ENCODE measurements at regions not wholly inside any gene's neighbourhood (a gene's known extent, or its start where the extent isn't known, plus 50 kb on each side); places are given as distances from the start of the nearest gene placed in this dataset.

DNA sequence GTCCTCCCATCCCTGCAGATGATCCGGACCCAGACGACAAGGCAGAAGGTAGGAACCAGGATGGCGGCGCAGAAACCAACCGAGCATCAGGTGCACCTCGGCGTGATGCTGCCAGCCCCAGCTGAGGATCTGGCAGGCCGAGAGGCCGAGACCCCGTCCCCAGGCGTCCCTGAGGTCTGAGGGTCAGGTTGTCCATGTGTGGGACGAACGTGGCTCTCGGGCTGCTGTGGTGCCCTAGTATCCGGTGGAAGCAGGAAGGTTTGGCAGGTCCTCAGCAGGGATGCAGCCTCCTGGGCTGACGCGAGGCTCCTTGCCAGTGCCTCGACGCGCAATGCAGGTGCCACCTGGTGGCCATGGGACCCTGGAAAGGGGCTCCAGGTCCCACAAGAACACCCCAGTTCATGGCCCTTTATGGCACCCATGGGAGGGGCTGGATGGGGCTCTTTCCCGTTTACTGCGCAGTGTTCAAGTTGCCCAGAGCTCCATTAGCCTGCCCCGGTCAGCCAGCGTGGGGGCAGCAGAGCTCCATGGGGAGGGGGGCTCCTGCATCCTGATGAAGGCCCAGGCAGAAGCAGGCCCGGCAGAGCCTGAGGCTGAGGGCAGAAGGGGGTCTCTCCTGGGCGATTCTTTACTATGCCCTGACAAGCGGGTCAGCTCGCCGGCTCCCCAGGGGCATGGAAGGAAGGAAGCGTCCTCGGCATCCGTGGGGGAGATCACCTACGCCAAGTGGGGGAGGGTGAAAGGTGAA is 129.9 kb downstream of the CTTN start:
- no peaks in the 10 kb centered on the region for H3K79me2 ChIP-seq (ENCODE audit: insufficient read depth, low read length)
- peaks cover 8% of the 10 kb centered on the region for H3K27me3 ChIP-seq (ENCODE audit: insufficient read depth, low read length)
- no peaks in the 10 kb centered on the region for H3K9me3 ChIP-seq (ENCODE audit: low read depth, low read length)
- H4K20me1 ChIP-seq (ENCODE audit: insufficient read depth, low read length) = peaks cover 3% of the 10 kb centered on the region
- TF ChIP-seq, protein P1, sequence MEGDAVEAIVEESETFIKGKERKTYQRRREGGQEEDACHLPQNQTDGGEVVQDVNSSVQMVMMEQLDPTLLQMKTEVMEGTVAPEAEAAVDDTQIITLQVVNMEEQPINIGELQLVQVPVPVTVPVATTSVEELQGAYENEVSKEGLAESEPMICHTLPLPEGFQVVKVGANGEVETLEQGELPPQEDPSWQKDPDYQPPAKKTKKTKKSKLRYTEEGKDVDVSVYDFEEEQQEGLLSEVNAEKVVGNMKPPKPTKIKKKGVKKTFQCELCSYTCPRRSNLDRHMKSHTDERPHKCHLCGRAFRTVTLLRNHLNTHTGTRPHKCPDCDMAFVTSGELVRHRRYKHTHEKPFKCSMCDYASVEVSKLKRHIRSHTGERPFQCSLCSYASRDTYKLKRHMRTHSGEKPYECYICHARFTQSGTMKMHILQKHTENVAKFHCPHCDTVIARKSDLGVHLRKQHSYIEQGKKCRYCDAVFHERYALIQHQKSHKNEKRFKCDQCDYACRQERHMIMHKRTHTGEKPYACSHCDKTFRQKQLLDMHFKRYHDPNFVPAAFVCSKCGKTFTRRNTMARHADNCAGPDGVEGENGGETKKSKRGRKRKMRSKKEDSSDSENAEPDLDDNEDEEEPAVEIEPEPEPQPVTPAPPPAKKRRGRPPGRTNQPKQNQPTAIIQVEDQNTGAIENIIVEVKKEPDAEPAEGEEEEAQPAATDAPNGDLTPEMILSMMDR (IDR thresholded peaks at IDR 0.05; ENCODE audit: extremely low read depth, low read depth, low read length) = no peak
- no peaks in the 10 kb centered on the region for H3K4me1 ChIP-seq (ENCODE audit: insufficient read depth, low read length)
- H3K27ac ChIP-seq (ENCODE audit: low read depth, low read length) = no peak overlapping the region
- H3K4me2 ChIP-seq (ENCODE audit: insufficient read depth, low read length) = no peak overlapping the region
- peak; percentile 58 for DNase-seq (ENCODE audit: insufficient read length, low spot score, missing footprints)
- H2AFZ ChIP-seq (ENCODE audit: low read length) = no peak overlapping the region
- no peak overlapping the region for H3K4me3 ChIP-seq (ENCODE audit: insufficient read depth, low read length)
- H3K36me3 ChIP-seq (ENCODE audit: insufficient read depth, low read length) = no peaks in the 10 kb centered on the region

DNA sequence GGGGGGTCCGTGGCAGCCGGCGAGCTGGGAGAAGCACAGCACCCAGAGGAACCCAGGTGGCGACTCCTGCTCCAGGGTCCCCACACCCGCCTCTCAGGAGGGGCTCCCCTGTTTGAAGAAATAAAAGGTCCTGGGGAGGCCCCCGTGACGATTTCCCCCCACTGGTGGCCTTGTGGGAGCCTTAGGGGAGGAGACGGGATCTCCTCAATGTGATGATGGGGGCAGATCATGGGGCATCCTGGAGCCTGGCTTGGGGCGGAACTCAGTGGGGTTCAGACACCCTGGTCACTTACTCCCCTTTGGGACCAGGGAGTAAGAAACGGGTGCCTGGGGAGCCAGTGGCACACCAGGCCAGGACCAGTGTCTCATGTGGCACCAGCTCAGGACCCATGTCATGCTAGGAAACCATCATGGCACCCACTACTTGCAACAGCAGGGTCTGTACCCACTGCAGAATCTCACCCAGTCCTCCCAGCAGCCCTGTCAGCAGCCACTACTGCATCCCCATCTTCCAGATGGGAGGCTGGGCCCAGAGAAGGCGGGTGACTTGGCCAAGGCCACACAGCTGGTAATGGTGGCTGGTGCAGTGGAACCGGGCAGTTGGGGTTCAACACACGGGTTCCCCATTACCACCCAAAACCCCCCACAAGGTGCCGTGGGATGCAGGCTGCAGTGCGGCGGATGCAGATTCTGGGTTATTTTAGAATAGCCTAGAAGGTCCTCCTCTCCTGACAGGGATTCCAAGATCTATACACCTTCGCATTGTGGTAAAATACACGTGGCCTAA is 130.7 kb downstream of the CTTN start:
- no peak overlapping the region for H3K4me2 ChIP-seq (ENCODE audit: insufficient read depth, low read length)
- H3K27ac ChIP-seq (ENCODE audit: low read depth, low read length) = no peak overlapping the region
- TF ChIP-seq, protein P1 (IDR thresholded peaks at IDR 0.05; ENCODE audit: extremely low read depth, low read depth, low read length) = no peak
- peaks cover 5% of the 10 kb centered on the region for H3K27me3 ChIP-seq (ENCODE audit: insufficient read depth, low read length)
- H3K4me1 ChIP-seq (ENCODE audit: insufficient read depth, low read length) = no peaks in the 10 kb centered on the region
- H3K79me2 ChIP-seq (ENCODE audit: insufficient read depth, low read length) = no peaks in the 10 kb centered on the region
- H3K9me3 ChIP-seq (ENCODE audit: low read depth, low read length) = no peaks in the 10 kb centered on the region
- H2AFZ ChIP-seq (ENCODE audit: low read length) = no peak overlapping the region
- H3K36me3 ChIP-seq (ENCODE audit: insufficient read depth, low read length) = no peaks in the 10 kb centered on the region
- peak; percentile 54 for DNase-seq (ENCODE audit: insufficient read length, low spot score, missing footprints)
- H3K4me3 ChIP-seq (ENCODE audit: insufficient read depth, low read length) = no peak overlapping the region
- peaks cover 3% of the 10 kb centered on the region for H4K20me1 ChIP-seq (ENCODE audit: insufficient read depth, low read length)

DNA sequence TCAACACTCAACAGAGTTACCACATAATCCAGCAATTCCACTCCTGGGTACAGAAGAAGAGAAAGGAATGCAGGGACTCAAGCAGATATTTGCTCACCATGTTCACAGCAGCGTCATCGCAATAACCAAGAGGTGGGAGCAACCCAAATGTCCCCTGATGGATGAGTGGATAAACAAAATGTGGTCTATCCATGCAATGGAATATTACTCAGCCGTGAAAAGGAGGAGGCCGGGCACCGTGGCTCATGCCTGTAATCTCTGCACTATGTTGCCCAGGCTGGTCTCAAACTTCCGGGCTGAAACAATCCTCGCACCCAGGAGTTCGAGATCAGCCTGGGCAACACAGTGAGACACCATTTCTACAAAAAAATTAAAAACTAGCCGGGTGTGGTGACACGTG is 131.7 kb downstream of the CTTN start:
- Histone ChIP-seq H3K36me3 (ENCODE audit: insufficient read depth, low read length) (no peaks in the 10 kb centered on the region), H3K4me3 (ENCODE audit: insufficient read depth, low read length) (no peak overlapping the region), H3K4me1 (ENCODE audit: insufficient read depth, low read length) (no peaks in the 10 kb centered on the region), H3K4me2 (ENCODE audit: insufficient read depth, low read length) (no peak overlapping the region), H3K79me2 (ENCODE audit: insufficient read depth, low read length) (no peaks in the 10 kb centered on the region), H3K9me3 (ENCODE audit: low read depth, low read length) (no peaks in the 10 kb centered on the region), H2AFZ (ENCODE audit: low read length) (no peak overlapping the region), H3K27ac (ENCODE audit: low read depth, low read length) (no peak overlapping the region), H3K27me3 (ENCODE audit: insufficient read depth, low read length) (no peaks in the 10 kb centered on the region), H4K20me1 (ENCODE audit: insufficient read depth, low read length) (peaks cover 3% of the 10 kb centered on the region)
- TF ChIP-seq, protein P1 (IDR thresholded peaks at IDR 0.05; ENCODE audit: extremely low read depth, low read depth, low read length) = no peak
- peak; percentile 15 for DNase-seq (ENCODE audit: insufficient read length, low spot score, missing footprints)

DNA sequence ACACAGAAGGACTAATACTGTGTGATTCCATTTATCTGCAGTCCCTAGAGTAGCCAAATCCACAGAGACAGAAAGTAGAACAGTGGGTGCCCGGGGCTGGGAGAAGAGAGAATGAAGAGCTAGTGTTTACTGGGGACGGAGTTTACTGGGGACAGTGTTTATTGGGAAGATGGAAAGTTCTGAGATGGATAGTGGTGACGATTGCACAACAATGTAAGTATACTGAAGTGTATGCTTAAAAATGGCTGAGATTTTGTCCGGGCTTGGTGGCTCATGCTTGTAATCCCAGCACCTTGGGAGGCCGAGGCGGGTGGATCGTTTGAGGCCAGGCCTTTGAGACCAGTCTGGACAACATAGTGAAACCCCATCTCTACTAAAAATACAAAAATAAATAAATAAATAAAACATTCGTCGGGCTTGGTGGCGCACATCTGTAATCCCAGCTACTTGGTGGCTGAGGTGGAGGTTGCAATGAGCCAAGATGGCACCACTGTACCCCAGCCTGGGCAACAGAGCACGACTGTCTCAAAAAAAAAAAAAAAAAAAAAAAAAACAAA is 132.4 kb downstream of the CTTN start:
- Histone ChIP-seq H3K4me3 (ENCODE audit: insufficient read depth, low read length) (no peak overlapping the region), H3K4me1 (ENCODE audit: insufficient read depth, low read length) (no peaks in the 10 kb centered on the region)

More for the DNA sequence above, 132.4 kb downstream of the CTTN start:
- peak; percentile 3 for DNase-seq (ENCODE audit: insufficient read length, low spot score, missing footprints)
- H4K20me1 ChIP-seq (ENCODE audit: insufficient read depth, low read length) = peaks cover 3% of the 10 kb centered on the region
- H3K79me2 ChIP-seq (ENCODE audit: insufficient read depth, low read length) = no peaks in the 10 kb centered on the region
- H3K9me3 ChIP-seq (ENCODE audit: low read depth, low read length) = no peaks in the 10 kb centered on the region
- no peak overlapping the region for H2AFZ ChIP-seq (ENCODE audit: low read length)
- no peak overlapping the region for H3K4me2 ChIP-seq (ENCODE audit: insufficient read depth, low read length)
- H3K36me3 ChIP-seq (ENCODE audit: insufficient read depth, low read length) = no peaks in the 10 kb centered on the region
- TF ChIP-seq, protein P1 (IDR thresholded peaks at IDR 0.05; ENCODE audit: extremely low read depth, low read depth, low read length) = no peak
- H3K27me3 ChIP-seq (ENCODE audit: insufficient read depth, low read length) = no peaks in the 10 kb centered on the region
- H3K27ac ChIP-seq (ENCODE audit: low read depth, low read length) = no peak overlapping the region

All from osteoblast (primary cell).